Fibroblast of mammary gland (primary cell): ENCODE measurements at regions not wholly inside any gene's neighbourhood (a gene's known extent, or its start where the extent isn't known, plus 50 kb on each side); places are given as distances from the start of the nearest gene placed in this dataset.

Source experiments
- DNase-seq: peaks from one replicate; pipeline ENCODE4 v3.0.0-alpha.2; 2010; ENCODE audit warnings: low read depth
- H3K4me3 ChIP-seq: 2 replicates; pipeline ENCODE4 v1.5.1; 2011; ENCODE audit warnings: low read depth, mild to moderate bottlenecking, low read length, moderate library complexity; ENCODE audit not compliant: control insufficient read depth
- CTCF ChIP-seq: conservative IDR thresholded peaks from 2 replicates; pipeline ENCODE4 v1.5.1; 2011; ENCODE audit warnings: low read depth, low read length, inconsistent platforms; ENCODE audit not compliant: control insufficient read depth, insufficient read depth

DNA sequence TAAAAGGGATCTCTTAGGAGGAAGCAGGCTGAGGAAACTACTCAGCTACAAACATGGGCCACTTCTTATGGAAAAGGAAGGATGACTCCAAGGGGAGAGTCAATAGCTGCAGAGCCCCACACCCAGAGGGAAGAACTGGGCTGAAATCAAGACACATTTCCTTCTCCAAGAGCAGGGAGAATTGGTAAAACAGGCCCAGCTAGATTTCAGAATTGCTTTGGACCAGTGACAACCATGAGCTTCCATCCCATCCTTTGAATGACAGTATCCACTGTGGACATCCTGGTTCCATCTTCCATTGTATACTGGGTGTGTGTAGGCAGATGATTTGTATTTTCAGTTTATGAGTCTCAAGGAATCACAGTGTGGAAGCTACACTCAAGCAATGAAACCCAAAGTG, 267.5 kb downstream of the IRF8 start:
- TF ChIP-seq CTCF, result no peak
- no peak overlapping the region for H3K4me3 ChIP-seq
- DNase-seq, result no peak

DNA sequence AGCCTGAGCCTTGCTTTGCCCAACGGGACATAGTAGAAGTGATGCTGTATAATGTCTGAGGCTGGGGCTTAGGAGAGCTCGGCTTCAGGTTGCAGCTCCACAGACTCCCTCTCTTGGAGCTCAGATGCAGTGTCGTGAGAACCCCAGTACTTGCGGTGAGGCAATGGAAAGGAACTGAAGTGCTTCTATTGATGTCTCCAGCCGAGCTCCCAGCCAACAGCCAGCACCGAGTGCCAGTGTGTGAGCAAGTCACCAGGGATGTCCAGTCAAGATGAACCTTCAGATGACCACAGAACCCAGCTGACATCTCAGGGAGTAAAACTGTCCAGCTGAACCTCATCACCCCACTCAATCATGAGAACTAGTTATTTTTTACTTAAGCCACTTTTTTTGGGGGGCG, 268.1 kb downstream of the IRF8 start:
- no peak overlapping the region for H3K4me3 ChIP-seq
- TF ChIP-seq CTCF, result no peak
- no peak for DNase-seq

- H3K4me3 ChIP-seq, result no peak overlapping the region
- DNase-seq, result no peak
- no peak for TF ChIP-seq CTCF
Observed at GRCh38 chr16:86170720-86171119, 271.8 kb downstream of the IRF8 start.

DNA sequence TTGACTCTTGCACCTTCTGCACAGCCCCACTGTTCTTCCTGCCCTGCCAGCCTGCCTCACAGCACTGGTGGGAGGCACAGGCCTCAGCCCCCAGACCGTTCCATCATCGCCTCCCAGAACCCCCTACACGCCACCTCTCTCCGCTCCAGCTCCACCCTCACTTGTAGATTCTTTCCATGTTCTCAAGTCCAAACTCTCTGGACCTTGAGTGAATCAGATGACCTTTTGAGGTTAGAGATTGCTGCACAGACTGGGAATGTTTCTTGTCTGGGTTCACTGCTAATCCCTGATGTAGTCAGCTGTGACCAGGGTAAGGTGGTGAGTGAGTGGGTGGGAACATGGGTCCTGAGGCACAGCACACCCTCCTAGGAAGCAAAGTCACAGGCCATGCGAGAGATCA, 272.4 kb downstream of the IRF8 start:
- TF ChIP-seq CTCF, result no peak
- DNase-seq, result peak; percentile 71
- no peak overlapping the region for H3K4me3 ChIP-seq

DNA sequence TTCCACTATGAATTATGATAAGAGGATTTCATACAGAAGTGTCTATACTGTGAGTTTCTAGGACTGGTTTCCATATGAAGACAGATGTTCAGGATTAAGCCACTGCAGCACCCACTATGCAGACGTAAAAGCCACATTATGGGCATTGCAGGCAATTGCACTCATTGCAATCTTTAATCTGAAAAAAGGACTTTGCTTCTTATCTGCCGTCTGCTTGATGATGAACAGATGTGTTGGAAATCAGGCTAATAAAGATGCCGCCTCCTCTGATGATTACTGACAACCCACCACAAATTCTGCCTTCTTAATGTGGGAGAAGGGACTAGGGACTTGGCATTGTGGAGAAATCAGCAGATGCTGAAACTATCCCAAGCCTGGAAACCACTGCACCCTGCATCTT, 276.9 kb downstream of the IRF8 start:
- TF ChIP-seq CTCF, result no peak
- no peak overlapping the region for H3K4me3 ChIP-seq
- DNase-seq, result no peak

DNA sequence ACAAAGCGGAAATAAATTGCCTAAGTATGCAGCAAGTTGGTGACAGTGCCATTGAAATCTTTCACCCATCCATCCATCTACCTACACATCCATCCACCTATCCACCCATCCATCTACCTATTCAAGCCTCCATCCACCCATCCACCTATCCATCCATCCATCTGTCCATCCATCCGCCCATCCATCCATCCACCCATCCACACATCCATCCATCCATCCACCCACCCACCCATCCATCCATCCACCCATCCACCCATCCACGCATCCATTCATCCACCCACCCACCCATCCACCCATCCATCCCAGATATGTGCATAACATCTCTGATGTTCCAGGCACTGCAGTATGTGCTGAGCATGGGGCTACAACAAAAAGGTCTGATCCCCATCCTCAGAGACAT, 277.5 kb downstream of the IRF8 start:
- no peak for DNase-seq
- H3K4me3 ChIP-seq, result no peak overlapping the region
- TF ChIP-seq CTCF, result no peak

DNA sequence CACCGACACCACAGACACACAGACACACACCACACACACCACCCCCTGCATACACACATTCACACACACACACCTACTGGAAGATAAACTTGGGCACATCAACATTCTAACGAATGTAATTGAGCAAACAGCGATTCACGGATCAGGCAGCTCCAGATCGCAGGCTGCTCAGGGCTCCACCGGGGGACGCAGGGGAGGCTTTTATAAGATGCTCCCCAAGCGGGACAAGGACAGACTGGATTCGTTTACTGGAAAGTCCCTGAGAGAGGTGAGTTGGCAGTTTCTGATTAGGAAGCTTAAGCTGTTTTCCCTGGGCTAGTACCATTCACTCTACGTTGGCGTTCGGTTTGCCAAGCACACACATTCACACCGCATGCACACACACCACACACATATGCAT, 281.3 kb downstream of the IRF8 start:
- no peak for TF ChIP-seq CTCF
- no peak overlapping the region for H3K4me3 ChIP-seq
- no peak for DNase-seq
